ENCODE measurements at regions not wholly inside any gene's neighbourhood (a gene's known extent, or its start where the extent isn't known, plus 50 kb on each side); places are given as distances from the start of the nearest gene placed in this dataset.

- 9 to 83% (median 46%) methylated on average over 1 of the region's 1 CpG; no CpG with 5 or more reads in 4 of the 10 experiments for WGBS, 10 experiments
- Histone ChIP-seq H3K4me3 (no peak overlapping the region), H3K27ac (no peak overlapping the region), H3K4me1 (replicated peaks in 1 of 2) (no peaks in the 10 kb centered on the region)
- no peak for ATAC-seq (replicated peaks in 6 of 8)
- in situ Hi-C loops (cut with MboI; ENCODE audit: low pct_unique_long_range_greater_than_20kb in 2 of 9, low sequenced_read_pairs in 9 of 9, unreplicated experiment in 9 of 9): no loop called here
These were observed 136.8 kb upstream of the EPHA4 start for GRCh38 chr2:221708902-221709301.

- WGBS, 10 experiments: 18 to 100% (median 71%) methylated on average over 1 to 5 of the region's 6 CpGs; no CpG with 5 or more reads in 1 of the 10 experiments
- Histone ChIP-seq H3K27ac (no peak overlapping the region), H3K4me3 (no peak overlapping the region), H3K4me1 (replicated peaks in 1 of 2) (no peaks in the 10 kb centered on the region)
- in situ Hi-C loops (cut with MboI; ENCODE audit: low pct_unique_long_range_greater_than_20kb in 2 of 9, low sequenced_read_pairs in 9 of 9, unreplicated experiment in 9 of 9): no loop called here
- peak in 2 of 8 experiments; percentile 33 to 92 for ATAC-seq (replicated peaks in 6 of 8)
These were observed 133.2 kb upstream of the EPHA4 start for GRCh38 chr2:221705185-221705877.

GRCh38 chr2:221704442-221704841 is 132.3 kb upstream of the EPHA4 start:
- WGBS, 10 experiments: 15 to 87% (median 31%) methylated on average over 2 to 8 of the region's 8 CpGs; no CpG with 5 or more reads in 1 of the 10 experiments
- no peaks in the 10 kb centered on the region for H3K4me1 ChIP-seq (replicated peaks in 1 of 2)
- no peak overlapping the region for H3K27ac ChIP-seq
- no peak overlapping the region for H3K4me3 ChIP-seq
- ATAC-seq (replicated peaks in 6 of 8): peak in 1 of 8 experiments; percentile 16
- in situ Hi-C loops (cut with MboI; ENCODE audit: low pct_unique_long_range_greater_than_20kb in 2 of 9, low sequenced_read_pairs in 9 of 9, unreplicated experiment in 9 of 9): no loop called here

GRCh38 chr2:221693365-221693764 is 121.3 kb upstream of the EPHA4 start:
- ATAC-seq (replicated peaks in 6 of 8): peak in 5 of 8 experiments; percentile 37 to 71 (median 65)
- H3K4me1 ChIP-seq (replicated peaks in 1 of 2): peaks cover 0 to 10% of the 10 kb centered on the region in 2 donors
- no peak overlapping the region for H3K27ac ChIP-seq
- in situ Hi-C loops (cut with MboI; ENCODE audit: low pct_unique_long_range_greater_than_20kb in 2 of 9, low sequenced_read_pairs in 9 of 9, unreplicated experiment in 9 of 9): no loop called here
- 0 to 100% (median 27%) methylated on average over 1 to 2 of the region's 2 CpGs; no CpG with 5 or more reads in 3 of the 10 experiments for WGBS, 10 experiments
- H3K4me3 ChIP-seq: no peak overlapping the region

- peaks cover 0 to 10% of the 10 kb centered on the region in 2 donors for H3K4me1 ChIP-seq (replicated peaks in 1 of 2)
- in situ Hi-C loops (cut with MboI; ENCODE audit: low pct_unique_long_range_greater_than_20kb in 2 of 9, low sequenced_read_pairs in 9 of 9, unreplicated experiment in 9 of 9): no loop called here
- 22 to 100% (median 78%) methylated on average over 1 of the region's 1 CpG; no CpG with 5 or more reads in 4 of the 10 experiments for WGBS, 10 experiments
- H3K4me3 ChIP-seq: no peak overlapping the region
- no peak for ATAC-seq (replicated peaks in 6 of 8)
- no peak overlapping the region for H3K27ac ChIP-seq
These were observed 119.5 kb upstream of the EPHA4 start for GRCh38 chr2:221691571-221691970.

- peak in 2 of 8 experiments; percentile 77 to 85 for ATAC-seq (replicated peaks in 6 of 8)
- 4 to 100% (median 79%) methylated on average over 1 to 7 of the region's 7 CpGs for WGBS, 10 experiments
- Histone ChIP-seq H3K4me1 (replicated peaks in 1 of 2) (peaks cover 0 to 10% of the 10 kb centered on the region in 2 donors), H3K4me3 (no peak overlapping the region), H3K27ac (no peak overlapping the region)
- in situ Hi-C loops (cut with MboI; ENCODE audit: low pct_unique_long_range_greater_than_20kb in 2 of 9, low sequenced_read_pairs in 9 of 9, unreplicated experiment in 9 of 9): no loop called here
These were observed 117.0 kb upstream of the EPHA4 start for GRCh38 chr2:221689140-221689539.

- Histone ChIP-seq H3K4me1 (replicated peaks in 1 of 2) (peaks cover 15 to 22% of the 10 kb centered on the region in 2 donors), H3K4me3 (no peak overlapping the region), H3K27ac (no peak overlapping the region)
- in situ Hi-C loops (cut with MboI; ENCODE audit: low pct_unique_long_range_greater_than_20kb in 2 of 9, low sequenced_read_pairs in 9 of 9, unreplicated experiment in 9 of 9): no loop called here
- ATAC-seq (replicated peaks in 6 of 8): peak in 5 of 8 experiments; percentile 50 to 83 (median 72)
These were observed 108.4 kb upstream of the EPHA4 start for GRCh38 chr2:221680548-221680947.

- in situ Hi-C loops (cut with MboI; ENCODE audit: low pct_unique_long_range_greater_than_20kb in 2 of 9, low sequenced_read_pairs in 9 of 9, unreplicated experiment in 9 of 9): no loop called here
- no peak for ATAC-seq (replicated peaks in 6 of 8)
- H3K27ac ChIP-seq: no peak overlapping the region
- WGBS, 10 experiments: 0 to 83% (median 50%) methylated on average over 1 of the region's 1 CpG; no CpG with 5 or more reads in 3 of the 10 experiments
- H3K4me1 ChIP-seq (replicated peaks in 1 of 2): peaks cover 20 to 31% of the 10 kb centered on the region in 2 donors
- no peak overlapping the region for H3K4me3 ChIP-seq
These were observed 105.6 kb upstream of the EPHA4 start for GRCh38 chr2:221677688-221678087.

GRCh38 chr2:221676566-221677172 is 104.6 kb upstream of the EPHA4 start:
- Histone ChIP-seq H3K27ac (no peak overlapping the region), H3K4me1 (replicated peaks in 1 of 2) (peaks cover 20 to 31% of the 10 kb centered on the region in 2 donors), H3K4me3 (no peak overlapping the region)
- ATAC-seq (replicated peaks in 6 of 8): no peak
- whole genome bisulfite sequencing, 10 experiments: 50 to 100% (median 80%) methylated on average over 1 to 5 of the region's 6 CpGs; no CpG with 5 or more reads in 1 of the 10 experiments
- in situ Hi-C loops (cut with MboI; ENCODE audit: low pct_unique_long_range_greater_than_20kb in 2 of 9, low sequenced_read_pairs in 9 of 9, unreplicated experiment in 9 of 9): no loop called here

GRCh38 chr2:221675201-221675908 is 103.3 kb upstream of the EPHA4 start:
- no peak overlapping the region for H3K4me3 ChIP-seq

GRCh38 chr2:221674446-221674845 is 102.3 kb upstream of the EPHA4 start:
- in situ Hi-C loops (cut with MboI; ENCODE audit: low pct_unique_long_range_greater_than_20kb in 2 of 9, low sequenced_read_pairs in 9 of 9, unreplicated experiment in 9 of 9): no loop called here
- WGBS, 10 experiments: 40 to 100% (median 82%) methylated on average over 1 to 4 of the region's 4 CpGs; no CpG with 5 or more reads in 2 of the 10 experiments
- no peak for ATAC-seq (replicated peaks in 6 of 8)

More at GRCh38 chr2:221675201-221675908, 103.3 kb upstream of the EPHA4 start:
- in situ Hi-C loops (cut with MboI; ENCODE audit: low pct_unique_long_range_greater_than_20kb in 2 of 9, low sequenced_read_pairs in 9 of 9, unreplicated experiment in 9 of 9): no loop called here
- Histone ChIP-seq H3K4me1 (replicated peaks in 1 of 2) (peaks cover 15 to 28% of the 10 kb centered on the region in 2 donors), H3K27ac (no peak overlapping the region)
- peak in 5 of 8 experiments; percentile 53 to 77 (median 60) for ATAC-seq (replicated peaks in 6 of 8)
- 7 to 100% (median 22%) methylated on average over 1 to 5 of the region's 5 CpGs for WGBS, 10 experiments

GRCh38 chr2:221673248-221673647 is 101.1 kb upstream of the EPHA4 start:
- Histone ChIP-seq H3K27ac (no peak overlapping the region), H3K4me3 (no peak overlapping the region), H3K4me1 (replicated peaks in 1 of 2) (peaks cover 9 to 15% of the 10 kb centered on the region in 2 donors)
- no peak for ATAC-seq (replicated peaks in 6 of 8)
- in situ Hi-C loops (cut with MboI; ENCODE audit: low pct_unique_long_range_greater_than_20kb in 2 of 9, low sequenced_read_pairs in 9 of 9, unreplicated experiment in 9 of 9): no loop called here
- WGBS, 10 experiments: 0 to 92% (median 71%) methylated on average over 1 of the region's 1 CpG; no CpG with 5 or more reads in 3 of the 10 experiments

More at GRCh38 chr2:221674446-221674845, 102.3 kb upstream of the EPHA4 start:
- Histone ChIP-seq H3K4me1 (replicated peaks in 1 of 2) (peaks cover 10 to 19% of the 10 kb centered on the region in 2 donors), H3K4me3 (no peak overlapping the region), H3K27ac (no peak overlapping the region)

- WGBS, 10 experiments: 0 to 94% (median 61%) methylated on average over 1 to 4 of the region's 4 CpGs
- H3K27ac ChIP-seq: no peak overlapping the region
- ATAC-seq (replicated peaks in 6 of 8): peak in 1 of 8 experiments; percentile 83
- in situ Hi-C loops (cut with MboI; ENCODE audit: low pct_unique_long_range_greater_than_20kb in 2 of 9, low sequenced_read_pairs in 9 of 9, unreplicated experiment in 9 of 9): no loop called here
- H3K4me3 ChIP-seq: no peak overlapping the region
- H3K4me1 ChIP-seq (replicated peaks in 1 of 2): peaks cover 5 to 9% of the 10 kb centered on the region in 2 donors
These were observed 99.4 kb upstream of the EPHA4 start for GRCh38 chr2:221671515-221671914.
